GM21515 (cell line): ENCODE measurements at regions not wholly inside any gene's neighbourhood (a gene's known extent, or its start where the extent isn't known, plus 50 kb on each side); places are given as distances from the start of the nearest gene placed in this dataset.

ENCODE experiments used
- ATAC-seq: cut with Tn5 transposase; IDR thresholded peaks from one replicate; pipeline ENCODE4 v1.9.1; 2021; ENCODE audit not compliant: unreplicated experiment

GRCh38 chr5:161134956-161135355, 282.9 kb upstream of the ATP10B start:
- no peak for ATAC-seq

- ATAC-seq, result no peak
Observed at GRCh38 chr5:161134083-161134482, 282.1 kb upstream of the ATP10B start.

GRCh38 chr5:161115941-161116340, 263.9 kb upstream of the ATP10B start:
- no peak for ATAC-seq

- ATAC-seq, result no peak
Observed at GRCh38 chr5:161112371-161112770, 260.4 kb upstream of the ATP10B start.

- no peak for ATAC-seq
Observed at GRCh38 chr5:161105525-161105924, 253.5 kb upstream of the ATP10B start.

- no peak for ATAC-seq
Observed at GRCh38 chr5:161098516-161098915, 246.5 kb upstream of the ATP10B start.

GRCh38 chr5:161096581-161096980, 244.6 kb upstream of the ATP10B start:
- no peak for ATAC-seq

- ATAC-seq, result no peak
Observed at GRCh38 chr5:161095953-161096352, 243.9 kb upstream of the ATP10B start.

GRCh38 chr5:161094411-161094810, 242.4 kb upstream of the ATP10B start:
- ATAC-seq, result no peak

- no peak for ATAC-seq
Observed at GRCh38 chr5:161093100-161093499, 241.1 kb upstream of the ATP10B start.

GRCh38 chr5:161089569-161089968, 237.6 kb upstream of the ATP10B start:
- ATAC-seq, result no peak

GRCh38 chr5:161086461-161086860, 234.4 kb upstream of the ATP10B start:
- ATAC-seq, result no peak

GRCh38 chr5:161085056-161085455, 233.0 kb upstream of the ATP10B start:
- no peak for ATAC-seq

GRCh38 chr5:161084115-161084514, 232.1 kb upstream of the ATP10B start:
- no peak for ATAC-seq

- ATAC-seq, result no peak
Observed at GRCh38 chr5:161078793-161079192, 226.8 kb upstream of the ATP10B start.

GRCh38 chr5:161077936-161078545, 226.0 kb upstream of the ATP10B start:
- ATAC-seq, result no peak

- ATAC-seq, result no peak
Observed at GRCh38 chr5:161077496-161077895, 225.5 kb upstream of the ATP10B start.

- ATAC-seq, result no peak
Observed at GRCh38 chr5:161064781-161065180, 212.8 kb upstream of the ATP10B start.

GRCh38 chr5:161064297-161064696, 212.3 kb upstream of the ATP10B start:
- ATAC-seq, result no peak

- no peak for ATAC-seq
Observed at GRCh38 chr5:161058781-161059180, 206.8 kb upstream of the ATP10B start.

- no peak for ATAC-seq
Observed at GRCh38 chr5:161051920-161052500, 200.0 kb upstream of the ATP10B start.

- ATAC-seq, result no peak
Observed at GRCh38 chr5:161047024-161047423, 195.0 kb upstream of the ATP10B start.

- no peak for ATAC-seq
Observed at GRCh38 chr5:161042862-161043261, 190.9 kb upstream of the ATP10B start.
